Right ventricle myocardium superior (tissue), 1 donor: ENCODE measurements at regions not wholly inside any gene's neighbourhood (a gene's known extent, or its start where the extent isn't known, plus 50 kb on each side); places are given as distances from the start of the nearest gene placed in this dataset.

Source experiments
- ATAC-seq: fragments of 200-7000 bp; cut with Tn5 transposase; one replicate; pipeline ENCODE4 v1.9.1; 2020; ENCODE audit warnings: mild to moderate bottlenecking; ENCODE audit not compliant: poor library complexity
- DNase-seq: peaks from one replicate; pipeline ENCODE4 v3.0.0-alpha.2; 2020
- intact Hi-C: fragments of 100-400 bp; cut with DNase I; formaldehyde crosslinking; loops from one replicate; pipeline ENCODE4 v1.11.2; 2022
- donor health status: DM: no; HTN: yes; CAD: no; lungs with severe emphysema.

DNA sequence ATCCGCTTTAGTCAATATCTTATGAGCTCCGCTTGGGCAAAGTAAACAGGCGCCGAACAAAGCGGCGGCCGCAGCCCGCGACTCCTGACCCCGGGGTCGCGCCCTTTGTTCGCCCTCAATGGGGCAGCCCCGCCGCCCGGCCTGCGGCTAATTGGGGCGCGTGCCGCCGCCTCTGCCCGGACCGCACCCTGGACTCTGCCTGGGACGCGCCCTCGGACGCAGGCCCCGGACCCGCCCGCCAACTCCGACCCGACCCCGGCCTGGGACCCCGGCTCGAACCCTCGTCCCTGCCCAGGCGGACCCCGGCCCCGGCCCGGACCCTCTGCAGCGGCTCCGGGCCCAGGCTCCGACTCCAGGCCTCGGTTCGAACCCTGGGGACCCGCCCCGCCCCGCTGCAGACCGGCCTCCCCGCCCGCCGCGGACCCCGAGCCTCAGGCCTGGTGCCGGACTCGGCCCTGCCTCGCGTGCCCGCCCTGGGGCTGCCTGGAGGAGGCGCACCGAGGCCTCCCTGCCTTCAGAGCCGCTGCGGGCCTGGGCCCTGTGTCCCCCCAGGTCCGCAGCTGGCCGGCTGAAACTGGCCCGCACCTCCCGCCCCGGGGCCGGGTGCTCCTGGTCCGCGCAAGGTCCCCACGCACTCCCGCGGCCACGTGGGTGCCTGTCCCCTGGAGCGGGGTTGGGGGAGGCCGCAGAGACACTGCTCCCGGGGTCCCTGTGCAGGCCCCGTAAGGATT, 84.7 kb upstream of the WNT7B start:
- ATAC-seq (no peak), DNase-seq (peak; percentile 40)
- intact Hi-C loops = no loop called here

DNA sequence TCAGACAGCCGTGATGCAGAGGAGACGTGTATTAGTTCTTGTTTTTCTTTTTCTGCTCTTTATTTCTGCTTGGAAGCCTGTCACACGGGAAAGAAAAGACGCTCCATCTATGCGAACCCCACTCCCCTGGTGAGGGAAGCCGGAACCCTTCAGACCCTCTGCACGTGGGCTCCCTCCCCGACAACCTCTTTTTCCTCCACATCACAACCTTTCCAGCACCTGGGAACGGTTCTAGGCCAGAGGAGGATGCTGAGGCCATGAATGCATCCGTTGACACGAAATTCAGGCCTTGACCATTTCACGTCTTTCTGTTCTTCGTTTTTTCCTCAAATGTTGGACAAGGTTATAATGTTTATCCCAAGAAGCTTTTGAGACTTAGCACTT, 85.3 kb upstream of the WNT7B start:
- intact Hi-C loops = no loop called here
- ATAC-seq (no peak), DNase-seq (no peak)

DNA sequence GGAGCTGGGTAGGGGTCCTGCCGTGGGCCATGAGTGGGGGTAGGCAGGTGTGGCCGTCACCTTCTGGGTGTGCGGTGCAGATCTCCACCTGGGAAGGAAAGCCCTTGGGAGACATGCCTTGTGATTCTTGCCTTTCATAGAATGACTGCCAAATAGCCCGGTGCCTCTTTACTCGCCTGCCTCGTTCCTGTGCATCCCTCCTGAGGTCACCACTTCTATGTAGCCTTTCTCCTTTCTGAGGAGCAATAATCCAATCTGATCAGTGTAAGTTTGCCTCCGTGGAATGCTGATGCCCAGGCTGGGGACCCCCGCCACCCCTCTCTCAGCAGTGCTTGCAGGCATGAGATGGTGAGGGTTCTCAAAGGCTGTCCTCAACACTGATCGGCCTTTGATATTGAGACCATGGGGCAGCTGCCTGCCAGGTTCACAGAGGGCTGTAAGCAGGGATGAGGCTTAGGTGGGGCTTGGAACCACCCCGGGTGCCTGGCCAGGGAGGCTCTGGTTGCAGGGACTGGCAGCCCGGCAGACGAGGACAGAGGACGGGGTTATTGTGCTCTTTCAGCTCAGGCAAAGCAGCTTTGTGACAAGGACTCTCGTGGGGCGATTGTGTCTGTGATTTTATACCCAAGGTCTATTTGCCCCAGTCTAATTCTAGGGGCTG, 86.1 kb upstream of the WNT7B start:
- peak; percentile 32 for DNase-seq
- no peak for ATAC-seq
- intact Hi-C loops = no loop called here

DNA sequence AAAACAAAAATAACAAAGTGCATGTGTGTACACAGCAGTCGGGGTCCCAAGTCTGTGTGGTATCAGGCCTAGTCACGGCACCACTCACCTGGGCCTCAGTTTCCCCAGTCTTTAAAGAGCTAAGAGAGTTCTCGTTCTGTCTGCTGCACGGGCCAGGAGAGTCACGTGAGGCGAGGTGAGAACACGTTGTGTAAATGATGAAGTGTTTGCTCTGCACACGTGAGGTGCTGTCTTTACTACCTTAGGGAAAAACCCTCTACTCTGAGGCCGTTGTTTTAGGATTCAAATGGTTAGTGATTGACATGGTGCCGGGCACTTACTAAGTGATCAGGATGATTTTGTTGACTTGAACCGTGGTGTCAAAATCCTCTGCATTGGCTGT, 86.5 kb upstream of the PPARA start:
- ATAC-seq = no peak
- DNase-seq = peak; percentile 18
- intact Hi-C loops = no loop called here

DNA sequence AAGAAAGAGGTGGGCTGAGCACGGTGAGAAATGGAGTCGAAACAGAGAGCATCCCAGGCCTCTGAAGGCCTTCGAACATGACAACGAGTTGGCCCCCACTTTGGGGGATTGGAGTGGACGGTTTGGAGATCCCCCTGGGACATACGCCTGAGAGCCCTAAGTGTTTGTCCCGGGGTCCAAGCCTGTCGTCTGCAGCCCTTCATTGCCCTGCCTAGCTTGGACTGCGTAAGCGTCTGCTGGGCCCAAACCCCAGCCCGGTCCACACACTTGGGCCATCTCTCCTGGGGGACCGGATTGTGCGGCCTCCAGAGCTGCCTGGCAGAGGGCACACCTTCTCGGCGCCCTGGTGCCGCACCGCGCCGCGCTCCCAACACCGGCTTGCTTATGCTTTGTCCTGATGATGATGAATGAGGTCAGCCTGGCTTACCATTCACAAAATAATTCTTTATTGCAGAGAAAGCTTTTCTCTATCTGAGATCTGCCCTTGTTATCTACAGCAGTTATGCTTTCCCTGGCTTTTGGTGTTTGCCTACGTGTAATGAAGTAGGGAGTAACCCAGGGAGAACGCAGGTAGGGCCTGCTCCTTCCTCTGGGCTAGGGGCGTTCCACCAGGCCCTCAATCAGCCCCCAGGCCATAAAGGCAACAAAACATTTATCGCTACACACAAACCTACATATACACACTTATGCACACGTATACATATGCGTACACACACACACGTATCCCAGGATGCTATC, 85.9 kb upstream of the PPARA start:
- intact Hi-C loops = no loop called here
- ATAC-seq (peak; percentile 20), DNase-seq (peak; percentile 43)

DNA sequence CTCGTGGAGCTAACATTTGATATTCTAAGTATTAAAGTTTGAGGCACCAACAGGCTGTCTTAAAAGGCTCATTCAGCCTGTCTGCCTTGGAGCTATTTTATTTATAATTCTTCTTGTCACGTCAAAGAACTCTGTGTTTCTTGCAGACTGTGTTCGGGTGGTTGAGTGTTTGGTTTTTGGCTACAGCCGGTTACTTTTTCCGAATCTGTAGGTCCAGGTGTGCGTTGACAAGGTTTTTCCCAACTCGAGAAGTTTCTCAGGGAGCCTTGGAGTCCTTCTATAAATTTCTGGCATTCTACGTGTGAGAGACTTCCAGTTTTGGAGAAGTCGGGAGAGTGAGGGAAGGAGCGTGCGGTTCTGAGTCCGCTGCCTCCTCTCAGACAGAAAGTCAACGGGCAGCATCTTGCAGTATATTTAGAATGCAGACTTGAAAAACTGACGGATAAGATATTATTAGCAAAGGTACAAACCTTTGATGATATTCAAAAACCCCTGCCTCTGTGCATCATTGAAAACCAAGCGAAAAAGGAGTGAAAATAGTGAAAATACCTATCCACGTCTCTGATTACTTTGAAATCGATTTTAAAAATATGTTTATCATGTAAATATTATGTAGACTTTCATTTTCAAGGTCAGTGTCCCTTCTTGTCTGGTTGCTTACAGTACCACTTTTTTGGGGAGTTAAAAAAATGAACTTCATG, 85.2 kb upstream of the PPARA start:
- no peak for ATAC-seq
- intact Hi-C loops = no loop called here
- DNase-seq = peak; percentile 41

DNA sequence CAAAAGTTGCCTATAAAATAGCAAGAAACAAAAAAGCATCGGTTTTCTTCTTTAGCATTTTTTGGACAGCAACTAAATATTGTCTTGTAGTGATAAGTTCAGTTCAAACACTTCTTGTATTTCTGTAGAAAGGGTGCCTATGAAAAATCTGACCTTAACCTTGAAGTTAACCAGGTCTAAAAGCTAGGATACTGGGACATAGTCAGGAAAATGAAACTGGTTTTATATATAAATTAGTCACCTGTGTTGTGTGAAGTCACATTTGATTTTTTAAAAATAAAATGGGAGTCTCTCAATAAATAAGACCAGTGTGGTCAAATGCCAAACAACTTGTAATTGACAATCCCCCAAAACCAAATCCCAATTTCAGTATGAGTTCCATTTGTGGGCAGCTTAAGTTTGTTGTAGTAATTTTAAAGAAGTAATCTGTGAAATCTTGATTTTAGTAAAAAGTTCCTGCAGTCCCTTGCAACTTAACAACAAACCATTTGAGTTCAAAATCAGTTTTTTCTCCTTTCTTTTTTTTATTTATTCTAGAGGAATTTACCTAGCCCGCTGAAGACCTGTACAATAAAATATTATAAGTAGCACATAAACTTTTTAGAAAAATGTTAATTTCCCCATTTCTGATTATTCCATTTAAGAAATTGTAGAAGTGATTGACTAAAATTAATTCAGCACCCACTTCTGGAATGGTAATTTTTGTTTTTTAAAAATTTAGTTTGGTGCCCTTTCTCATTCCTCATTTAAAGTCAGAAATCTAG, 84.5 kb upstream of the PPARA start:
- intact Hi-C loops = no loop called here
- ATAC-seq = no peak
- no peak for DNase-seq

DNA sequence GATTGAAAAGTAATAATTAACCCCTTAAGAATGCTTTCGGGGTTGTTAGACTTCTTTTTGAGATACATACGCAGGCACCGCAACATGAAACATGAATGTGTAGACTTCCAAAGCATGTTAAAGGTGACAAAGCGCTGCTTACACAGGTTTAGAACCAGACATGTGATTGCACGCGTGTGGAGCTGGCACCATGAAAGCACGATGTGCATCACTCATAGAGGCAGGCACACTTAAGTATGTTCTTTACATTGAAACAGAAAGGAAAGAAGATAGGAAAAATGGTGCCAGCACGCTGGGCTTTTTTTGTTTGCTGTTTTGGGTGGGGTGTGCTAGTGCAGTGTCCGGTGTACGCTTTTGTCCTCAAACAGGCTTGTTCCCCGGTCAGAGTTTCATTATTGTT, 83.6 kb upstream of the PPARA start:
- DNase-seq = peak; percentile 30
- ATAC-seq = no peak
- intact Hi-C loops = no loop called here

DNA sequence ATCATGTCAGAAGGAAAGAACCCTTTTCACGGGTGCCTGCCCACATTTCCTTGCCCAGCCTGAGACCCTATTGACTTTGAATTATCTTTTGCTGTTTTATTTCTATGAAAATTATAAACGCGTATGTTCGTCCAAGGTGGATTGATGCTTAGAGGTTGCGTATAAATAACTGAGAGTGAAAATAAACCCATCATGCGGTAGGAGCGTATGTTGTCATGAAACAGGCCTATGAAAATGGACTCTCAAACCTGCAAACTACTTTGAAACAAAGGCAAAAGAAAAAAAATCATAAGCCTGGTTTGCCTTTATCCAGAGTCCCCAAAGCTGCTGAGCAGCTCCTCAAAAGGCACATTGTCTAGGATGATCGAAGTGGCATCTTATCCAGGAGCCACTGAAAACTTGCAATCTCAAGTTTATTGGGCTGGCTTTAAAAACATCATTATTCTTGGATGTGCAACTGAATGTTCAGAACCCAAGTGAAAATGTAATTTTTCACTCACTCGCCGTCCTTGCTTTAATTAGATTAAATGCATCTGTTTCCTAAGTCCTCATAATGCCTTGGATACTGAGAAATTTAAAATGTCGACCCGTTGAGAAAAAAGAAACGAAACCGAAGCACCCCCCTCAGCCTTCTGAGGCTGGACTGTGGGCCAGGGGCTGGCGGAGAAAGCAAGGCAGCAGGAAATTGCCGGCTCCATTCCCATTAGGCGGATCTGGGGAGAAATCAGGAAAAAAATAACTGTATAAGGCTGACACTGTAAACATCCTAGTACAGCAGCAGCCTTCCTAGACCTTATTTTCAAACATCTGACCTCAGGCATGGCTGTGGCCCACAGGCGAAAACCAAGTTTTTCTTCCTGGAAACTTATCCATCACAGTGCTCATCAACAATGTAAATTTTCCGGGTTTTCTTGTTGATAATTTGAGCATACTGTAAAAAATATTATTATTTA, 82.9 kb upstream of the PPARA start:
- intact Hi-C loops = no loop called here
- DNase-seq (peak; percentile 42), ATAC-seq (no peak)

DNA sequence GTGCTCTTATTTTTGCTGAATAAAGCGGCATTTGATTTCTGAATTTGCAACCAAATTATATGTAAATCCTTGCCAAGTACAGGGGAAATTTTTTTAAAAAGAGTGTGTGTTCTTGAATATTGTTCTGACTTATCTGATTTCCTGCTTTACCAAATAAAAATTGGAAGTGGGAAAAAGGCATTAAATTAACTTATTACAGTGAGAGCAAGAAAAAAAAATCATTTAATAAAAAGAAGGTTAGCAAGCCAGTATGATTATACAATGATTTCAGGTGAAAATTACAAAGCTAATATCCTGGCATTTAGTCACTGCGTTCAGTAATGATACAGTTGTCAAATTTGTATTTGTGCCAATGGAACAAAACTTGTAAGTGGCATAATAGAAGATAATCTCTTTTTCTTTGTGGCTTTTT, 82.1 kb upstream of the PPARA start:
- ATAC-seq = no peak
- intact Hi-C loops = no loop called here
- DNase-seq = no peak

DNA sequence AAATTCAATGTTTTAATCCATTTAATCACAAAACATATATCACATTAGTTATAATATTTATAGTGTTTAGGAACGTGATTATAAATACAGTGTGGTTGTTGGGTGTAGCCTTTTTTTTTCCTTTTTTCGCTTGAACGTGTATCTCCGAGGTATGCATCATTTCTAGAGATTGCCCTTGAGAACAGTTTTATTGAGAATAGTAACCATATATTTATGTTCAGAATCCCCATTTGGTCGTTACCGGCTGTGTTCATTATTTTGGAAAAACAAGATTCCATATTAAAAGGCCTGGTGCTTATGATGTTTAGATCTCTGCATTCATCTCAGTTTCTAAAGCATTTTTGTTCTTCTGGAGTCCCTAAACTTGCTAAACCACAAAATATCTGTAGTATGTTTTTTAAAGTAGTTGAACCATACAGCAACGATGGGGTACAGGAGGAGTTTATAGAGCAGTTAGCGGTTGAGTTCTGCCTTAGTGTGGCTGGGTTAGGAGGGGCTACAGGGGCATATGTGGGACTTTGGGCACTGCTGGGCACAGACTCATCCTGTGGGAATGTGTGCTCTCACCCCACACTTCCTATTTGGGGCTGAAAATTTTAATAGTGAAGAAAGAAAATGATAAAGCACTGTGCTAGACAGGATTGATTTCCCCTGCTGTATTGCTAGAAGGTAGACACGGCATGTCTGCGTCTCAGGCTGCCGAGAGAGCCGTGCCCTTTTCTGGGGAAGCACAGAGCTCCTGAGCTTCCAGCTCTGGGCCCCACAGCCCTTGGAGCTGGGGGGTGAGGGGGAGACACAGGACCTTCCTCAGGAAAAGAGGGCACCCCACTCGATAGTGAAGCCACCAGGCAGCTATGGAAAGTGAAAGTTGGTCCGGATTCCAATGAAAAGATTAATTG, 81.5 kb upstream of the PPARA start:
- ATAC-seq = no peak
- DNase-seq = peak; percentile 47
- intact Hi-C loops = no loop called here

DNA sequence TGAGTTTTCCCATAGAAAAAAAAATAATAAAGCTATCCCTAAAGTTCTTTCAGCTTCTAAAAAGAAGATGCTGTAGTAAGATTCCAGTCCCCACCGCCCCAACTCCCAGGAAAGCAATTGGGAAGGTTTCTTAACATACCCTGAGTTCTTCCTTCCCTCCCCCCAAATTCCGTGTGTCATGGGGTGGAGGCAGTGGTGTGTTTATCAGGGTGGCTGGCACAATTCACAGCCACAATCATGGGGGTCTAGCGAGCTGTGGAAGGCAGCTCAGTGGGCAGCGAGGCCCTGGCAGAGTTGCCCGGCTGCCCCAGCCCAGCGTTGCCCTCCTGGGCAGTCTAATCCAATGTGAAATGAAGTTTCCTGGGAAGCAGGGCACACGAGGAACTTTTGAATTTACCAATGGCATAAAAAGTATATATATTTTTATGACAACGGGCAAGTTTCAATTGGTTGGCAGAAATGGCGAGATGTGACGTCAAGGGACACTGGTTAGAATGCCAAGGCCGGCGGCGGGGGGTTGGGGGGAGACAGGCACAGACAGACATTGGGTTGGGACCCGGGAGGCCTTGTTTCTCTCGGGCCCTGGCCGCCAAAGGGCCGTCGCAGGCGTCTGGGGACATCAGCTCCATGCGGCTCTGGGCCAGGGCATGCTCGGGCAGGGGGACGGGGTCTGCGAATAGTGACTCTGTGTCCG, 80.7 kb upstream of the PPARA start:
- intact Hi-C loops = loop anchor here (10.0 kb wide), 1 partner anchor 65 kb away; no protein-coding TSS in a partner anchor
- ATAC-seq (peak; percentile 53), DNase-seq (peak; percentile 90)

DNA sequence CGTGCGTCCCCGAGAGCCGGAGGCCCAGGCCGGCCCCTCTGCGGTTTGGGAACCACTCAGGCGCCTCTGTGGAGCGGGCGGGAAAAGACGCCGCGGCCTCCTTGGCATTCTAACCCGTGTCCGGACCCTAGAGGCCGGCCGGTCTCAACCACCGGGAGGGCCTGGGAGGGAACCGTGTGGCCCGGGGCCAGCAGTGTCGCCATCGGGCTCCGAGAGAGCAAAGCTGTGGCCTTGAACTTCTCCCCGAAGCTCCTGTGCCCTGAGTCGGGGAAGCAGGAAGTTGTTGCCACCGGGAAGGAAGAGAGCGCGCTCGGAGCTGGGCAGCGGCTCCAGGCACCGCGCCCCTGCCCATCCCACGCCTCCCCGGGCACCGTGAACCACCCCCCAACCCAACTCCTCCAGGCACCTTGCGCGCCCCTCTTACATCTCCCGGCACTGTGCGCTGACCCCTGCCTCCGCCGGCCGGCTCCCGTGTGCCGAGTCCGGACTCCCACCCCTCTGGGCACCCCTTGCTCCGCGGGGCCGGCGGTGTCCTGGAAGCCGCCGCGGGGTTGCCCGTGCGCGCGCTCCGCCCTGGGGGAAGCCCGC, 80.0 kb upstream of the PPARA start:
- intact Hi-C loops = loop anchor here (10.0 kb wide), 1 partner anchor 66 kb away; no protein-coding TSS in a partner anchor
- DNase-seq (peak; percentile 92), ATAC-seq (peak; percentile 48)

DNA sequence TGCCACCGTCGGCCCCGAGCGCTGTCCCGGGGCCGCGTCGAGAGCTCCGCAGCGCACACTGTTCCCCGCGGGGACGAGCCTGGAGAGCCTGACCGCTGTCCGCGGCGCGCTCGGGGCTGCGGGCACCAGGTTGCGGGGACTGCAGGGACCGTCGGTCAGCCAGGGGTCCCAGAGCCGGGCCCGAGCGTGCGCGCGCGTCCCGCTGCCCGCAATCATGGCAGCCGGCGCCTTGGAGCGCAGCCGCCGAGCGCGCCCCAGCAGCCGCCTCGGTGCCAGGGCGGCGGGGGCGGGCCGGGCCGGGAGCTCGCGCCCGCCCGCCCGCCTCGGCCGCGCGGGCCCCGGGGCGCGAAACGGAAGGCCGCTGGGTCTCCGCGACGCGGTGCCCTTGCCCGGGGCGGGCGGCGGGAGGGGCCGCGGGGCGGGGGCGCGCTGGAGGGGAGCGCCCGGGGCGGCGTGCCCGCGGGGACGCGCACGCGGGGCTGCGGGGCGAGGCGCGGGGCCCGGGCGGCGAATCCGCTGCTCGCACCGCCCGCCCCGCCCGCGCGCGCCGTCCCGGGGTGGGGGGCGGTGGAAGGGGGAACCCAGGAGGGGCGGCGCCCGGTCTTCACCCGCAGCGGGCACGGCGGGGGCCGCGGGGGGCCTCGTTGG, 79.4 kb upstream of the PPARA start:
- intact Hi-C loops = loop anchor here (10.0 kb wide), 1 partner anchor 66 kb away; no protein-coding TSS in a partner anchor
- peak; percentile 80 for DNase-seq
- peak; percentile 54 for ATAC-seq
